Neural crest cell (in vitro differentiated cells): ENCODE measurements at regions not wholly inside any gene's neighbourhood (a gene's known extent, or its start where the extent isn't known, plus 50 kb on each side); places are given as distances from the start of the nearest gene placed in this dataset.

ENCODE experiments used
- DNase-seq: peaks from one replicate; pipeline ENCODE4 v3.0.0; 2021; ENCODE audit warnings: low read depth, mixed read lengths, low spot score
- H3K27ac Mint-ChIP-seq: one replicate; pipeline ENCODE4 v1.8.0; 2021; ENCODE audit warnings: mild to moderate bottlenecking, mixed read lengths; ENCODE audit not compliant: unreplicated experiment
- H3K27me3 Mint-ChIP-seq: 2 replicates; pipeline ENCODE4 v1.8.0; 2021; ENCODE audit warnings: low read depth, mild to moderate bottlenecking, mixed read lengths
- H3K36me3 Mint-ChIP-seq: 2 replicates; pipeline ENCODE4 v1.8.0; 2021; ENCODE audit warnings: low read depth, mild to moderate bottlenecking, mixed read lengths
- H3K4me1 Mint-ChIP-seq: 2 replicates; pipeline ENCODE4 v1.8.0; 2021; ENCODE audit warnings: mixed read lengths
- H3K4me3 Mint-ChIP-seq: one replicate; pipeline ENCODE4 v1.8.0; 2021; ENCODE audit warnings: mild to moderate bottlenecking, mixed read lengths
- H3K9me3 Mint-ChIP-seq: 2 replicates; pipeline ENCODE4 v1.8.0; 2021; ENCODE audit warnings: mixed read lengths
- CTCF ChIP-seq: fragments of 200-600 bp; sonication (generic); conservative IDR thresholded peaks from 2 replicates; pipeline ENCODE4 v1.5.0; 2021; ENCODE audit warnings: antibody characterized with exemption, mild to moderate bottlenecking

- Mint-ChIP-seq H3K9me3 (no peaks in the 10 kb centered on the region), H3K4me3 (no peak overlapping the region), H3K27me3 (peaks cover 4% of the 10 kb centered on the region), H3K36me3 (no peaks in the 10 kb centered on the region), H3K27ac (no peak overlapping the region), H3K4me1 (peaks cover 11% of the 10 kb centered on the region)
- no peak for DNase-seq
- TF ChIP-seq CTCF: no peak
Observed at GRCh38 chr9:21549251-21549765, 67.2 kb upstream of the IFNE start.

- Mint-ChIP-seq H3K4me1 (peaks cover 11% of the 10 kb centered on the region), H3K4me3 (no peak overlapping the region), H3K9me3 (no peaks in the 10 kb centered on the region), H3K27ac (no peak overlapping the region), H3K36me3 (no peaks in the 10 kb centered on the region), H3K27me3 (peaks cover 7% of the 10 kb centered on the region)
- no peak for TF ChIP-seq CTCF
- DNase-seq: no peak
Observed at GRCh38 chr9:21549890-21550289, 67.8 kb upstream of the IFNE start.

GRCh38 chr9:21550392-21550791 lies 68.3 kb upstream of the IFNE start:
- no peaks in the 10 kb centered on the region for H3K9me3 Mint-ChIP-seq

GRCh38 chr9:21551401-21551800 lies 69.3 kb upstream of the IFNE start:
- no peak for TF ChIP-seq CTCF
- Mint-ChIP-seq H3K27ac (no peak overlapping the region), H3K27me3 (peaks cover 18% of the 10 kb centered on the region), H3K9me3 (no peaks in the 10 kb centered on the region), H3K4me3 (no peak overlapping the region), H3K4me1 (peaks cover 11% of the 10 kb centered on the region), H3K36me3 (no peaks in the 10 kb centered on the region)
- no peak for DNase-seq

More at GRCh38 chr9:21550392-21550791, 68.3 kb upstream of the IFNE start:
- TF ChIP-seq CTCF: no peak
- H3K27me3 Mint-ChIP-seq: peaks cover 10% of the 10 kb centered on the region
- H3K27ac Mint-ChIP-seq: no peak overlapping the region
- no peak for DNase-seq
- no peak overlapping the region for H3K4me3 Mint-ChIP-seq
- H3K36me3 Mint-ChIP-seq: no peaks in the 10 kb centered on the region
- peaks cover 11% of the 10 kb centered on the region for H3K4me1 Mint-ChIP-seq

- peaks cover 11% of the 10 kb centered on the region for H3K4me1 Mint-ChIP-seq
- no peak overlapping the region for H3K27ac Mint-ChIP-seq
Observed at GRCh38 chr9:21552244-21553170, 70.4 kb upstream of the IFNE start.

More at GRCh38 chr9:21552244-21553170, 70.4 kb upstream of the IFNE start:
- no peak overlapping the region for H3K4me3 Mint-ChIP-seq
- H3K27me3 Mint-ChIP-seq: peaks cover 28% of the 10 kb centered on the region
- no peak for TF ChIP-seq CTCF
- no peaks in the 10 kb centered on the region for H3K36me3 Mint-ChIP-seq
- DNase-seq: no peak
- no peaks in the 10 kb centered on the region for H3K9me3 Mint-ChIP-seq
